ENCODE measurements at regions not wholly inside any gene's neighbourhood (a gene's known extent, or its start where the extent isn't known, plus 50 kb on each side); places are given as distances from the start of the nearest gene placed in this dataset.

DNA sequence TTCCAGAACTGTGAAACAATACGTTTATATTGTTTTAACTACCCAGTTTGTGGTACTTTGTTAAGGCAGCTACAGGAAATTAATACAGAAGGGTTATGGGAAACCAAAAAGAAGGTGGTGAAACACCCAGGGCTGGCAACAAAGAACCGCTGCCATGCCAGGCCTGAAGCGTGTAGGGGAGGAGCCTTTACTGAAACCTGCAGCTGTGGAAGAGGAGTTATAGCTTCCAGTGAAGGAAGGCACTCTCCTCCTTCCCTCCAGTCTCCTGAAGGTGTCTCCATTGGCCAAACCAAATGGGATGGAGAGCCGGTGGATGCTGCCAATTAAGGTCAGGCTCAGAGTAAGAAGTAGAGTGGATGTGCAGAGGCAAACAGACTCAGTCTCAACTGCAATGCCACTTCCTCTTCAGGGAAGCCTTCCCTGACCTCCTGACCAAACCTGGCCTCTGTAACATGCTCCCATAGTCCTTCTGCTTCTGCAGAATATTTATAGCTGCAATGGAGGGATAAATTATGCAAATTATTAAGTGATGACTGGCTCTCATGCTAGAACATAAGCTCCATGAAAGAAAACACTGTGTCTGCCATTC, 168.3 kb downstream of the DAD1 start:
- H3K4me3 ChIP-seq (ENCODE audit: low read depth, low read length), result no peak overlapping the region
- TF ChIP-seq, protein P1, sequence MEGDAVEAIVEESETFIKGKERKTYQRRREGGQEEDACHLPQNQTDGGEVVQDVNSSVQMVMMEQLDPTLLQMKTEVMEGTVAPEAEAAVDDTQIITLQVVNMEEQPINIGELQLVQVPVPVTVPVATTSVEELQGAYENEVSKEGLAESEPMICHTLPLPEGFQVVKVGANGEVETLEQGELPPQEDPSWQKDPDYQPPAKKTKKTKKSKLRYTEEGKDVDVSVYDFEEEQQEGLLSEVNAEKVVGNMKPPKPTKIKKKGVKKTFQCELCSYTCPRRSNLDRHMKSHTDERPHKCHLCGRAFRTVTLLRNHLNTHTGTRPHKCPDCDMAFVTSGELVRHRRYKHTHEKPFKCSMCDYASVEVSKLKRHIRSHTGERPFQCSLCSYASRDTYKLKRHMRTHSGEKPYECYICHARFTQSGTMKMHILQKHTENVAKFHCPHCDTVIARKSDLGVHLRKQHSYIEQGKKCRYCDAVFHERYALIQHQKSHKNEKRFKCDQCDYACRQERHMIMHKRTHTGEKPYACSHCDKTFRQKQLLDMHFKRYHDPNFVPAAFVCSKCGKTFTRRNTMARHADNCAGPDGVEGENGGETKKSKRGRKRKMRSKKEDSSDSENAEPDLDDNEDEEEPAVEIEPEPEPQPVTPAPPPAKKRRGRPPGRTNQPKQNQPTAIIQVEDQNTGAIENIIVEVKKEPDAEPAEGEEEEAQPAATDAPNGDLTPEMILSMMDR (IDR thresholded peaks at IDR 0.05; ENCODE audit: low read depth, low read length, missing control alignments), result no peak
- DNase-seq (ENCODE audit: low read depth), result no peak

GRCh38 chr14:22419620-22420019, 169.4 kb downstream of the DAD1 start:
- TF ChIP-seq, protein P1 (IDR thresholded peaks at IDR 0.05; ENCODE audit: low read depth, low read length, missing control alignments), result no peak
- no peak for DNase-seq (ENCODE audit: low read depth)
- no peak overlapping the region for H3K4me3 ChIP-seq (ENCODE audit: low read depth, low read length)

DNA sequence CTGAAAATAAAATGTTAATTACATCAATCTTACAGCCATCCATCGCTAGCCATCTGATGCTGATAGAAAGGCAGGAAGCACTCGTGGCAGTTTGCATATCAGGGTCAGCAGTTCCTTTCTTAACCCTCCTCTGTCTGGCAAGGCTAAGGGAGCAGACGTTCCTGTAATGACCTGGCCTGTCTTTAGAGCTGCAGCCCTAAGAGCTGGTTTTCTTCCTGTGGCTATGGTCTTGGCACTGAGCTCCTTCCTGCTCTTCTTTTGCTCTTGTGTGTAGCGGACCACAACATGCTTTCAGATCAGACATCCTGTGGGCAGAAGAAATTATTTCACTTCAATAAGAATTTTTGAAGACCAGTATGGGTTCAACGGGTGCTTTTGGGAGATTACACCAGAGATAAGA, 170.4 kb downstream of the DAD1 start:
- peak; percentile 26 for DNase-seq (ENCODE audit: low read depth)

DNA sequence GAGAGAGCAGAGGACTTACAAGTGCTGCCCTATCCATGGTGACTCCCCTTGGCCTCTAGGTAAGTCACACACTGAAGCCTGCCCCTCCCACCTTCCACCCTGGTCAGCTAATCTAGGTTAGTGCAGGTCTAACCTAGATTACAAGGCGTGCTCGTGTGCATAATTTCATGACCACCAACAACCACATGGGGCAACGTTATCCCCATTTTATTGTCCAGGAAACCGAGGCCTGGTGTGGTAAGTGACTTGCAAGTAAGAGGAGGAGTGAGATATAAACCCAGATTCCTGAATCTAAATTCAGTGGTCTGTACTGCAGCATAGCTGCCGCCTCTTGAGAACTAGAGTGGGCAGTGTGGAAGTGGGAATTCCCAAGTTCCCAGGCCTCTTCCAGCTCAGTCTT, 171.1 kb downstream of the DAD1 start:
- no peak overlapping the region for H3K4me3 ChIP-seq (ENCODE audit: low read depth, low read length)

More for the DNA sequence above, 170.4 kb downstream of the DAD1 start:
- H3K4me3 ChIP-seq (ENCODE audit: low read depth, low read length), result no peak overlapping the region
- TF ChIP-seq, protein P1 (IDR thresholded peaks at IDR 0.05; ENCODE audit: low read depth, low read length, missing control alignments), result no peak

GRCh38 chr14:22416193-22416592, 172.8 kb downstream of the DAD1 start:
- TF ChIP-seq, protein P1 (IDR thresholded peaks at IDR 0.05; ENCODE audit: low read depth, low read length, missing control alignments), result no peak
- DNase-seq (ENCODE audit: low read depth), result no peak
- H3K4me3 ChIP-seq (ENCODE audit: low read depth, low read length), result no peak overlapping the region

More for the DNA sequence above, 171.1 kb downstream of the DAD1 start:
- TF ChIP-seq, protein P1 (IDR thresholded peaks at IDR 0.05; ENCODE audit: low read depth, low read length, missing control alignments), result peak; percentile 4
- no peak for DNase-seq (ENCODE audit: low read depth)

DNA sequence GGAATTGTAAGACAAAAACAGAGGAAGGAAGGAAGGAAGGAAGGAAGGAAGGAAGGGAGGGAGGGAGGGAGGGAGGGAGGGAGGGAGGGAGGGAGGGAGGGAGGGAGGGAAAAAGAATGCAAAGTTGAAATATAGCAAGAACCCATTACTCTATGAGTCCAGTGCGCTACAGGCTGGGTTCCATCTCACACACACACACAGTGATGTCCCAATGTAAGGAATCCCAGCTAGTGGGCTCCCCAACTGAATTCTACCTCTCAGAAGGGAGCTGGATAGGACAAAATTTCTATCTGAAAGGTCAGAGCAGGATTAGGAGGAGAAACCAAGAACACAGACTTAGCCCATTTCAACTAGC, 173.4 kb downstream of the DAD1 start:
- TF ChIP-seq, protein P1 (IDR thresholded peaks at IDR 0.05; ENCODE audit: low read depth, low read length, missing control alignments), result no peak
- no peak for DNase-seq (ENCODE audit: low read depth)
- H3K4me3 ChIP-seq (ENCODE audit: low read depth, low read length), result no peak overlapping the region

DNA sequence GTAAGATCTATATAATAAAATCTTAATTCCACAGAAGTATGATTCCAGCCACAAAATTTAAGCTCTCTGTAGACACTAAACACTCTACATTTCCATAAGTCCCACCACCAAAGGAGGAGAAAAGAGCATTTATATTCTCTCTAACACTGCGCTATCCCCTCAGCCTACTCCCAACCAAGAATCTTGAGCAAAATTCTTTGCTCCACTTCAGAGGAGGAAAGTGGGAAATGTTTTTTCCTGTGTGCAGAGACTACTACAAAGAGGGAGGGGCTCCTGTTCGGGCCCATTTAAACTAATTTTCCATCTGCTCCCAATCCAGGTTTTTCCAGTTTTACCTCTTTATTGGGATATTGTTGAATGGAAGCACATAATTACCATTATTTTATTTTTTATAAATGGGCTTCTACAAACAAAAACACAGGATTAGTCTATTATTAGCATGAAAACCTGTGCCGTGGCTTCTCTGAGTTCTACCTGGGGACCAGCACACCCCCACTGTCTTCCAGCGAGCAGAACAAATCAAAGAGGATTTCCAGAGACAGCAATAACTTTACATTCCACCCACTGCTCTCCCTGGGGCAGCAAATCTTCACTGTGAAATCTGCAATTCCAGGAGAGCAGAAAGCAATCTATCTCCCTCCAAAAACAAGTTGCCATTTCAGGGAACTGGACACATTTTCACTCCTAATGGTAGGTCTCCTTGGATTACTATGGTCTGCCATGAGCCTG, 174.0 kb downstream of the DAD1 start:
- DNase-seq (ENCODE audit: low read depth), result no peak
- H3K4me3 ChIP-seq (ENCODE audit: low read depth, low read length), result no peak overlapping the region
- TF ChIP-seq, protein P1 (IDR thresholded peaks at IDR 0.05; ENCODE audit: low read depth, low read length, missing control alignments), result no peak

All from GM12864 (cell line).